ENCODE measurements at regions not wholly inside any gene's neighbourhood (a gene's known extent, or its start where the extent isn't known, plus 50 kb on each side); places are given as distances from the start of the nearest gene placed in this dataset.
"Not testable (repeated sequence)": the region's sequence is repeated elsewhere in the genome, so short reads cannot be mapped to it uniquely, and the experiment has no call there.

GRCh38 chr1:229710746-229711145, 84.7 kb downstream of the URB2 start:
- no peak for DNase-seq

GRCh38 chr1:229714306-229714705, 88.3 kb downstream of the URB2 start:
- DNase-seq, result no peak

DNA sequence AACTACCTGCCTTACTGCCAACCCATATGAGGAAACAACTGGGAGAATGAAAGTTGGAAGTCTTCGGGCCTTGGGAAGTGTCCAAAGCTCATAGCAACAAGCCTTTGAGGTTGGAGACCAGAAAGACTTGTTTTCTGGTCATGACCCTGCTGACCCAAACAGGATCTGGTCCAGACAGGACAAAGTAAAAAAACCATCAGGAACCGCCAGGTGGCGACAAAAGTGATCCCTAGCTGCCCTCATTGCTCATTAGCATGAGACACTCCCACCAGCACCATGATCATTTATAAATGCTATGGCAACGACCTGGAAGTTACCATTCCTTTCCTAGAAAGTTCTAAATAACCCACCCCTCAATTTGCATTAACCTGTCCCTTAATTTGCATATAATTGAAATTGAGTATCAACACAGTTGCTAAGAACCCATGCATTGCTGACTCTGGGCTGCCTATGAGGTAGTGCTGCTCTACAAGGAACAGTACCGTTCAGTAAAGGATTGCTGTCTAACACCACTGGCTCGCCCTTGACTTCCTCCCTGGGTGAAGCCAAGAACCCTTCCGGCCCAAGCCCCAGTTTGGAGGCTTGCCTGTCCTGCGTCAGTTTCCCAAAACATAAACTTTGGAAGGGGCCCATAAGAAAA, 89.0 kb downstream of the URB2 start:
- DNase-seq, result peak; percentile 26

- DNase-seq, result no peak
These were observed 90.0 kb downstream of the URB2 start for GRCh38 chr1:229716069-229716468.

GRCh38 chr1:229716704-229717103, 90.7 kb downstream of the URB2 start:
- DNase-seq, result no peak

DNA sequence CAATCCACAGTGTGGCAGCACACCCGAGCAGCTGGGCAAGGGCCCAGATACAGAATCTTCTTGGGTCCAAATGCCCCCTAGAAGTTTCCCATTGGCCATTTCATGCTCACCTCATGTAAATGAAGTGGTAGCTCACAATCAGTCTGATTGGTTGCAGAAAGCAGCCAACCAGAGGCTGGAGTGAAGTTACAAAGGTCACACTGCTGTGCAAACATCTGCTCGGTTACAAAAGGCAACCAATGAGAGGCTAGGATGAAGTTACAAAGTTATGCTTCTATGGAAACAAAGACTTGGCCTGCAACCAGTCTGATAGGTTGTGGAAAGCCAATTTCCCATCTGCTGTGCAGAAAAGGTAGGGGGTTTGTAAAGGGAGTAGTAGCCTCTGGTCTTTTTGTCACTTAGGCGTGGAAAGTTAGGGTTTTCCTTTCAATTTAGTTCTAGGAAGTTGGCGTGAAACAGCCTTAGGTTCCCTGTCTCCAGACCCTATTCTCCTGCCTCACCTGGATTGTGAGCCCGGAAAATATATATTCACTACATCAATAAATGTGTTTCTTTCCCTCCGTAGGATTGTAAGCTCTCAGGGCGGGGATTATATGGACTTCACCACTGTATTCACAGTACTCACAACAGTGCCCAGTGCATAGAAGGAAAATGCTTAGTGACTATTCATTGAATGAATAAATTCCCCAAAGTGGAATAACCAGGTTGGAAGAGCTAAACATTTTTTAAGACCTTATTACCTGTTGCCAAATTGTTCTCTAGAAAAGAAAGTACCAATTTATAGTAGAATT, 91.9 kb downstream of the URB2 start:
- DNase-seq, result no peak

DNA sequence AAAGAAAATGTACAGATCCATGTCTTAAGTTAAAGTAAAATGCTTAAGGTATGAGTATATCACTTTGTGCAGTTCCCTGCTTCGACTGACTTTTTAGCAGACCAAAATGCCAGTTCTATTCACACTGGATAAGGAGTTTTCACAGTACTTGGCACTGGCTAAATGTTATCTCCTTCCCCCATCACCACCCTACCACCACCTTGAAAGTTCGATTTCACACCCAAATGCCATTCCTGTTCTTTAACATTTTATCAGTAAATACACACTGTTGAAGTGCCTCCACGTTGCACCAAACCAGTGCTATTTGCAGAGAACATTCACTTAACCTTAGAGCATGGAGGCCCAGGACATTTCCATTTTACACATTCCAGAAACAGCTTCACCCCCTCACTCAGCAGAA, 100.0 kb downstream of the URB2 start:
- no peak for DNase-seq

- DNase-seq, result no peak
These were observed 103.9 kb downstream of the URB2 start for GRCh38 chr1:229729916-229730315.

- DNase-seq, result no peak
These were observed 104.5 kb downstream of the URB2 start for GRCh38 chr1:229730573-229730972.

DNA sequence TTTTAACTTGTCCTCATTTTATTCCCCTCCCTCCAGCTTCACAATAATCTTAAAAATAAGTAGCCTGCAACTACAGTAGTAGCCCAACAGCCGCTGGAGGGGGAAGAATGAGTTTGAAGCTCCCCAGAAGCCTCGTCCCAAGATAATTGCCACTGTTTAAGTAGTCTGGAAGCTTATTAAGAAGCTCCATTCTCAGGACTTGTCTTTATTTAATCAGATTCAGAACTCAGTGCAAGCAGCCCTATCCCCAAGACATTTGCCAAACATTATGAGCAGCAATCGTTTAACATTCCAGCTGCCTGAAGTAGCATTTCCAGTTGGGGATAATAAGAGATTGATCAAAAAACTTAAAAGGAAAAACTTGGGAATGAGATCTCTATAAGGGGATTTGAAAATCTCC, 106.0 kb downstream of the URB2 start:
- DNase-seq, result no peak

GRCh38 chr1:229736376-229736775, 110.3 kb downstream of the URB2 start:
- no peak for DNase-seq

DNA sequence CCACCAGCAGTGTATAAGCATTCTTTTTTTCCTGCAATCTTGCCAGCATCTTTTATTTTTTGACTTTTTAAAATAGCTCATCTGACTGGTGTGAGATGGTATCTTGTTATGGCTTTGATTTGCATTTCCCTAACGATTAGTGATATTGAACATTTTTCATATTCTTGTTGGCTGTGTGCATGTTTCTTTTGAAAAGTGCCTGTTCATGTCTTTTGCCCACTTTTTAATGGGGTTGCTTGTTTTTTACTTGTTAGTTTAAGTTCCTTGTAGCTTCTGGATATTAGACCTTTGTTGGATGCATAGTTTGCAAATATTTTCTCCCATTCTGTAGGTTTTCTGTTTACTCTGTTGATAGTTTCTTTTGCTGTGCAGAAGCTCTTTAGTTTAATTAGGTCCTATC, 116.6 kb downstream of the URB2 start:
- not testable (repeated sequence) for DNase-seq

DNA sequence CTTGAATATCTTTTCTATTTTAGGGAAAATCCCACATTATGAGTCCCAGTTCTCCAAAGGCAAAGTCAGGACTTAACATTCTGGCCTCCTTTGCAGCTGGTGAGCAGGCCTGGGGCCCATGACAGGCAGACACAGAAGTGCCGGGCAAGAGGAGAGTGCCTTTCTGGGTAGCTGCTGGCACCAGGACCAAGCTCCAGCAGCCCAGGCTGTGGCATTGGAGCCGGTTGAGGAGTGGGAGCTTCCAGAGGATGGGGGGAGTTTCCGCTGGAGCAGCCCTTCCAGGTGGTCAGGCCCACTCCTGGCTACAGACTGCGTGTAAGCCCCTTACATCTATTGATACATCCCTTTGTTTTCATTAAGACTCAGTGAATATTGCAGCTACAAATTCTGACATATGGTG, 123.9 kb downstream of the URB2 start:
- no peak for DNase-seq

DNA sequence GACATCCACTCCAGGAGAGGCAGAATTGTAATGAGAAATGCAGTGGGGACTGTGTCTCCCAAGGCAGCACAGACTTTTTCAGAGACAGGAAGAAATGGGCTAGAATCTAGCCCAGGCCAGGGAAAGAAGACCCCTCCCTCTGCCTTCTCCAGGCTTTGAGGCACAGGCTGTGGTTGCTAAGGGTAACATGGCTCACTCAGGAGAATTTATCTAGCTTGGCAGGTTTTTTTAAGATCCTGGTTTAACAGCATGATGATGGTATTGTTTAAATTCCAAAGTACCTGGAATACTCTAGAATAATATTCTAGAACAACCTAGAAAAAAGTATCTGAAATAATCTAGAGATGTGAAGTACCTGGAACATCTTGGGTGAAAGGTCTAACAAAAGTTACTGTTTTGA, 125.6 kb downstream of the URB2 start:
- no peak for DNase-seq

DNA sequence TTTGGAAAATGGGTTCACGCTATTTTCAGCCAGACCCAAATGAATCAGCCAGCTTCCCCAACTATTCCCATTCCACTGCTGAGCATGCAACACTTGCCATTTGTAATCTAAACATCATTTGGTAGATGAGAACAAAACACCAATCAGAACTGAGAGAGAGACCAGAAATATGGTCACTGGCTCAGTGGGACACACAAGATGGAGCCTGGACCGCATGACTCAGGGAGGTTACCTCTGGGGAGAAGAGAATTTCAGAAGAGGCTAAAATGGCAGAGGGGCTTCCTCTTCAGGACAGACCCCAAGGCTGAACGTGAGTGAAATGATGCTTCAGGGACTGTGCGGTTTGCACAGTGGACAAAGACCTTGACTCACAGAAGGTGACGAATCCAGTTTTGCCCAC, 126.6 kb downstream of the URB2 start:
- no peak for DNase-seq

GRCh38 chr1:229753764-229754551, 127.9 kb downstream of the URB2 start:
- DNase-seq, result no peak

DNA sequence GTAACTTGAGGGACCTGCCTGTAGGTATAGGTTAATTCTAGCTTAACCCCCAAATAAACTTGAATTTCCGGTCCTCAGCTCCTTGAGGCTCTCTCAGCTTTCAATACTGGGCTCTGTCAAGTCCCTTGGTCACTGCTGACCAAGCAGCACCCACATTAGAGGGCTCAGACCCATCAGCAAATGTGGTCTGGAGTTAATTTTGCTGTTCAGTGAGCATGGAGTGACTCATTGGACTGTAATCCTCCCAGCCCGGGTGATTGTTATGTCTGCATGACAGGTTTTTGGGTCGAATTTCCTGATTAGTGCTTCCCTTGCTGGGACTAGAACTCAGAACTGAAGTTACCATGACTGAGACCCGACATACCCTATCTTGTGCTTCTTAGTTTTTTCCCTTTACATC, 130.6 kb downstream of the URB2 start:
- DNase-seq, result no peak

GRCh38 chr1:229757226-229757625, 131.2 kb downstream of the URB2 start:
- no peak for DNase-seq

DNA sequence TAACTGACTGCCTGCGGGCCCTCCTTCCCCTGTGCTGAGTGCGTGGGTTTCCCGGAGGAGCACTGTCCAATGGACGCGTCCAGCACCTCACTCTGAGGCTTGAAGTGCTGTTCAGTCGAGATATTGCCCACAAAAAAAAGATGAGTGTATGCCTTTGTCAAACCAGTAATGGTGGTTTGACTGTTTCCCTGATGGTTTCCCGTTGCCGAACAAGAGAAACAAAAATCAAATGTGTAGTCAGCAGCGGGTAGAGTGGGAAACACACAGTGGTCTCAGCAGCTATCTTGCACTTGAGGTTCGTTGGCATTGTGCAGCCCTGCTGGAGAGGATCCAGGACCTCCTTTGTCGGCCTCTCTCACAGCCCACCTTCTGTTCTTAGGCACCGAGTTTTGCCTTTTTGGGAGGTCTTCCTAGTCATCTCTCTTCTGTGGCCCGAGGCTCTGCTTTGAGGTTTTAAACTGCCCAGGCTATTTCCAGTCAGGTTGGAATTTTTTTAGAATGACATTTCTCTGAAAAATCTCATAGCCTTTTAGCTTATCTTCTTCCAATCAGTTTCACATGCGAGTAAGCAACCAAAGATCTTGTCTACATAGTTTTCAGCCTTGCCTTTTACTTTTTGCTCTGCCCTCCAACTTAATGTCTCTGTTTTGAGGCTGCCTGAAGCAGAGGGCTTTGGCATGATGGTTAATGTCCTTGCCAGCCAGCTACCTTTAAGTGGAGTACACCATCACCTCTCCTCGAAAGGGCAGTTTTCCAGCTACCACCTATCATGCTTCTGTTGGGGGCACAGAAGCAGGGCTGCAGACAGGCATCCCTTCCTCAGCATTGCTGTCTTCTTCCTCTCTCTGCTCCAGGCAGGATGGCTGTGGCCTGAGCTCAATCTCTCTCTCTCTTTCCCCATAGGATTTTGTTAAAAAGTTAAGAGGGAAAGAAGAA, 132.3 kb downstream of the URB2 start:
- no peak for DNase-seq

GRCh38 chr1:229759037-229759435, 133.0 kb downstream of the URB2 start:
- no peak for DNase-seq

GRCh38 chr1:229759586-229759985, 133.5 kb downstream of the URB2 start:
- no peak for DNase-seq

- DNase-seq, result no peak
These were observed 134.5 kb downstream of the URB2 start for GRCh38 chr1:229760478-229760996.

DNA sequence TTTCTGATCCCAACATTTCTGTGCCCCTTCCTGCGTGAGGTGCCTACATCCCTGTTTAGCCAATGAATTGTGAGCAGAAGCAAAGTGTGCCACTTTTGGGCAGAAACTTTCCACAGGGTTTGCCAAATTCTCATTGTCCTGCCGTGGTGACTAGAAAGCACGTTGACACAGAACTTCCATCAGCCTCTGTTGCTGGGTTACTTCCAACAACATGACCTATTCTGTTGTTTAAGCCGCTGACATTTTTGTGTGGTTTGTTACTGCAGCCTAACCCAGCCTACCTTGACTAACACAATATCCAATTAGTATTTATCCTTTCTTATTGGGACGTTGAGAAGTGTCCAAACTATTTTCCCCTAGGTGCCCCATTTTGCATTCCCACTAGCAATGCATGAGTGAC, 136.8 kb downstream of the URB2 start:
- DNase-seq, result no peak

Measured in stimulated activated CD4-positive, alpha-beta T cell treated with anti-CD3 and anti-CD28 coated beads, Interleukin-4, amount 100 ng/mL, for 1 hour (primary cell).